ENCODE measurements at regions not wholly inside any gene's neighbourhood (a gene's known extent, or its start where the extent isn't known, plus 50 kb on each side); places are given as distances from the start of the nearest gene placed in this dataset.

- no peak for TF ChIP-seq CTCF (IDR thresholded peaks at IDR 0.05; ENCODE audit: low read depth, low read length)
- DNase-seq (ENCODE audit: extremely low read depth, low read depth) = no peak
These were observed 73.8 kb upstream of the CCDC85A start for GRCh38 chr2:56109994-56110393.

GRCh38 chr2:56113382-56113975 lies 70.3 kb upstream of the CCDC85A start:
- DNase-seq (ENCODE audit: extremely low read depth, low read depth) = no peak

GRCh38 chr2:56117764-56118163 lies 66.0 kb upstream of the CCDC85A start:
- DNase-seq (ENCODE audit: extremely low read depth, low read depth) = no peak
- TF ChIP-seq CTCF (IDR thresholded peaks at IDR 0.05; ENCODE audit: low read depth, low read length) = no peak

More at GRCh38 chr2:56113382-56113975, 70.3 kb upstream of the CCDC85A start:
- no peak for TF ChIP-seq CTCF (IDR thresholded peaks at IDR 0.05; ENCODE audit: low read depth, low read length)

GRCh38 chr2:56118474-56118873 lies 65.3 kb upstream of the CCDC85A start:
- TF ChIP-seq CTCF (IDR thresholded peaks at IDR 0.05; ENCODE audit: low read depth, low read length) = no peak
- no peak for DNase-seq (ENCODE audit: extremely low read depth, low read depth)

- no peak for DNase-seq (ENCODE audit: extremely low read depth, low read depth)
- no peak for TF ChIP-seq CTCF (IDR thresholded peaks at IDR 0.05; ENCODE audit: low read depth, low read length)
These were observed 61.8 kb upstream of the CCDC85A start for GRCh38 chr2:56121995-56122394.

GRCh38 chr2:56123538-56123937 lies 60.3 kb upstream of the CCDC85A start:
- TF ChIP-seq CTCF (IDR thresholded peaks at IDR 0.05; ENCODE audit: low read depth, low read length) = no peak
- DNase-seq (ENCODE audit: extremely low read depth, low read depth) = no peak

GRCh38 chr2:56127010-56127409 lies 56.8 kb upstream of the CCDC85A start:
- no peak for TF ChIP-seq CTCF (IDR thresholded peaks at IDR 0.05; ENCODE audit: low read depth, low read length)
- no peak for DNase-seq (ENCODE audit: extremely low read depth, low read depth)
